ENCODE measurements at regions not wholly inside any gene's neighbourhood (a gene's known extent, or its start where the extent isn't known, plus 50 kb on each side); places are given as distances from the start of the nearest gene placed in this dataset.

DNA sequence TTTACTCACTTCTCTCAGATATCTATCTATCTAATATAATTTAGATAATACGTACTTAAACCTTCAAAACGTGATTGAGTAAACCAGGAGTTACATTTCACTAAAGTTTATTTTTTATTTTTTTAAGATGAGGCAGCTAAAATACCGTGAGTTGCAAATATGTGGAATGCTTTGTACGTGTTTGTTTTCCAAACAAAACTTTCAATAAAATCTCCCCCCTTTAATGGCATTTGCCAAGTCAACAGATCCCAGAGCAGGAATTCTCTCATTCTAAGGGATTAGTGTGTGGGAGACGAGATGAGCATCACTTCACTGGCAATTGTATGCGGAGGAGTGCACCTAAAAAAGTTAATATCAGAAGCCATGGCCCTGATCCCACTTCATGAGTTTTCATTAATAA is 53.7 kb upstream of the MAGI2 start:
- FAIRE-seq = no peak

DNA sequence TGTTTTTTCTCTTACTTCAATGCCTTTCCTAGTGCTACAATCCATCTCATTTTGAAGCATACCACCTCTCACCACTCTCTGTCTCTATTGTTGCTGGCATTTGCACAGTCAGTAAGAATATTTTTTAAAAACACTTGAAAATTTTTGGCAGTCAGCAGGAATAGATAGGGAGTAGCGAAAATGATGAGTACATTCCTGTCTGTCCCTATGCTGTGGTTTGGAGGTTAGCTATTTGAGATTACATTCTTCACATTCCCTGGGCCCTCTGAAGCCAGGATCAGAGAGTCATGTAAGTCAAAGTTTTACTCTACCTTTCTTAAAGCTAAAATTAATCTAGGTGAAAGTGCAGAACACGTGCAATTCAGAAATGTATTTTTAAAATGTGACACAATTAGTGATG is 53.0 kb upstream of the MAGI2 start:
- no peak for FAIRE-seq
- H3K4me3 ChIP-seq (replicated peaks in 1 of 3; ENCODE audit: insufficient read depth in 1 of 3, low read depth in 1 of 3, low read length in 3 of 3) = no peak overlapping the region
- no peaks in the 10 kb centered on the region for H3K4me1 ChIP-seq (ENCODE audit: control insufficient read depth, extremely low read depth, insufficient read depth, low read length)
- no peaks in the 10 kb centered on the region for H3K27me3 ChIP-seq (ENCODE audit: control insufficient read depth in 2 of 2, insufficient read depth in 2 of 2, low read length in 2 of 2)
- H3K79me2 ChIP-seq (ENCODE audit: control insufficient read depth, insufficient read depth, low read length) = no peaks in the 10 kb centered on the region
- no peak overlapping the region for H3K9ac ChIP-seq (replicated peaks; ENCODE audit: extremely low read depth, insufficient read depth, low read length)
- DNase-seq (ENCODE audit: low read depth, low spot score) = no peak
- POLR2A ChIA-PET = no interaction called here
- intact Hi-C loops (cut with micrococcal nuclease) (no loop called here), dilution Hi-C loops (cut with MboI; ENCODE audit: extremely low pct_ligation_motif_present, low sequenced_read_pairs) (no loop called here)
- H2AFZ ChIP-seq (ENCODE audit: low read depth, low read length) = no peak overlapping the region
- no peak overlapping the region for H3K4me2 ChIP-seq (ENCODE audit: insufficient read depth, low read length)
- no peaks in the 10 kb centered on the region for H3K9me1 ChIP-seq (replicated peaks; ENCODE audit: control insufficient read depth, extremely low read depth, insufficient read depth, low read length)
- no peak overlapping the region for H3K27ac ChIP-seq (ENCODE audit: insufficient read depth, low read depth, low read length)
- CTCF ChIA-PET = no interaction called here
- H3K36me3 ChIP-seq (ENCODE audit: control insufficient read depth in 2 of 2, extremely low read depth in 1 of 2, insufficient read depth in 2 of 2, low read length in 2 of 2) = no peaks in the 10 kb centered on the region
- no TSS peak for BruUV-seq (replicated peaks)
- H3K9me3 ChIP-seq (replicated peaks; ENCODE audit: control insufficient read depth, insufficient read depth, low read length) = no peaks in the 10 kb centered on the region
- no peak for TF ChIP-seq POLR2AphosphoS5 (IDR thresholded peaks at IDR 0.05; ENCODE audit: insufficient read depth, low read depth, low read length)
- no peak for TF ChIP-seq FOS (IDR thresholded peaks at IDR 0.05; ENCODE audit: borderline replicate concordance, insufficient read depth, low read length)
- TF ChIP-seq, protein P1, sequence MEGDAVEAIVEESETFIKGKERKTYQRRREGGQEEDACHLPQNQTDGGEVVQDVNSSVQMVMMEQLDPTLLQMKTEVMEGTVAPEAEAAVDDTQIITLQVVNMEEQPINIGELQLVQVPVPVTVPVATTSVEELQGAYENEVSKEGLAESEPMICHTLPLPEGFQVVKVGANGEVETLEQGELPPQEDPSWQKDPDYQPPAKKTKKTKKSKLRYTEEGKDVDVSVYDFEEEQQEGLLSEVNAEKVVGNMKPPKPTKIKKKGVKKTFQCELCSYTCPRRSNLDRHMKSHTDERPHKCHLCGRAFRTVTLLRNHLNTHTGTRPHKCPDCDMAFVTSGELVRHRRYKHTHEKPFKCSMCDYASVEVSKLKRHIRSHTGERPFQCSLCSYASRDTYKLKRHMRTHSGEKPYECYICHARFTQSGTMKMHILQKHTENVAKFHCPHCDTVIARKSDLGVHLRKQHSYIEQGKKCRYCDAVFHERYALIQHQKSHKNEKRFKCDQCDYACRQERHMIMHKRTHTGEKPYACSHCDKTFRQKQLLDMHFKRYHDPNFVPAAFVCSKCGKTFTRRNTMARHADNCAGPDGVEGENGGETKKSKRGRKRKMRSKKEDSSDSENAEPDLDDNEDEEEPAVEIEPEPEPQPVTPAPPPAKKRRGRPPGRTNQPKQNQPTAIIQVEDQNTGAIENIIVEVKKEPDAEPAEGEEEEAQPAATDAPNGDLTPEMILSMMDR (IDR thresholded peaks at IDR 0.05; ENCODE audit: extremely low read depth in 1 of 2, insufficient read depth in 1 of 2, low read depth in 1 of 2, low read length in 2 of 2) = no peak
- TF ChIP-seq GATA2 (IDR thresholded peaks at IDR 0.05; ENCODE audit: insufficient read depth, insufficient read length, low read depth, low read length) = no peak
- no peak for TF ChIP-seq JUN (IDR thresholded peaks at IDR 0.05; ENCODE audit: borderline replicate concordance, insufficient read depth, insufficient read length, low read depth)
- TF ChIP-seq EZH2 (IDR thresholded peaks at IDR 0.05; ENCODE audit: borderline replicate concordance, low read depth, low read length, severe bottlenecking) = no peak
- no peak for TF ChIP-seq MYC (IDR thresholded peaks at IDR 0.05; ENCODE audit: low read depth, low read length)
- no peak for TF ChIP-seq POLR2A (IDR thresholded peaks at IDR 0.05; ENCODE audit: low read depth, low read length)
- TF ChIP-seq, protein P2, sequence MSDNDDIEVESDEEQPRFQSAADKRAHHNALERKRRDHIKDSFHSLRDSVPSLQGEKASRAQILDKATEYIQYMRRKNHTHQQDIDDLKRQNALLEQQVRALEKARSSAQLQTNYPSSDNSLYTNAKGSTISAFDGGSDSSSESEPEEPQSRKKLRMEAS (IDR thresholded peaks at IDR 0.05; ENCODE audit: insufficient read depth, insufficient read length) = no peak
- H4K20me1 ChIP-seq (replicated peaks; ENCODE audit: control insufficient read depth, extremely low read depth, insufficient read depth, low read length) = no peaks in the 10 kb centered on the region

More for the DNA sequence above, 53.7 kb upstream of the MAGI2 start:
- dilution Hi-C loops (cut with MboI; ENCODE audit: extremely low pct_ligation_motif_present, low sequenced_read_pairs) (no loop called here), intact Hi-C loops (cut with micrococcal nuclease) (no loop called here)
- DNase-seq (ENCODE audit: low read depth, low spot score) = no peak
- no peaks in the 10 kb centered on the region for H4K20me1 ChIP-seq (replicated peaks; ENCODE audit: control insufficient read depth, extremely low read depth, insufficient read depth, low read length)
- no peak overlapping the region for H3K4me3 ChIP-seq (replicated peaks in 1 of 3; ENCODE audit: insufficient read depth in 1 of 3, low read depth in 1 of 3, low read length in 3 of 3)
- TF ChIP-seq GATA2 (IDR thresholded peaks at IDR 0.05; ENCODE audit: insufficient read depth, insufficient read length, low read depth, low read length) (no peak), POLR2AphosphoS5 (IDR thresholded peaks at IDR 0.05; ENCODE audit: insufficient read depth, low read depth, low read length) (no peak), MYC (IDR thresholded peaks at IDR 0.05; ENCODE audit: low read depth, low read length) (no peak)
- ChIA-PET CTCF (no interaction called here), POLR2A (no interaction called here)
- no peaks in the 10 kb centered on the region for H3K9me1 ChIP-seq (replicated peaks; ENCODE audit: control insufficient read depth, extremely low read depth, insufficient read depth, low read length)
- H3K27ac ChIP-seq (ENCODE audit: insufficient read depth, low read depth, low read length) = no peak overlapping the region
- no peaks in the 10 kb centered on the region for H3K9me3 ChIP-seq (replicated peaks; ENCODE audit: control insufficient read depth, insufficient read depth, low read length)
- no peak overlapping the region for H3K9ac ChIP-seq (replicated peaks; ENCODE audit: extremely low read depth, insufficient read depth, low read length)
- no peaks in the 10 kb centered on the region for H3K27me3 ChIP-seq (ENCODE audit: control insufficient read depth in 2 of 2, insufficient read depth in 2 of 2, low read length in 2 of 2)
- H3K36me3 ChIP-seq (ENCODE audit: control insufficient read depth in 2 of 2, extremely low read depth in 1 of 2, insufficient read depth in 2 of 2, low read length in 2 of 2) = no peaks in the 10 kb centered on the region
- no peak overlapping the region for H3K4me2 ChIP-seq (ENCODE audit: insufficient read depth, low read length)
- H3K4me1 ChIP-seq (ENCODE audit: control insufficient read depth, extremely low read depth, insufficient read depth, low read length) = no peaks in the 10 kb centered on the region
- BruUV-seq (replicated peaks) = no TSS peak
- no peaks in the 10 kb centered on the region for H3K79me2 ChIP-seq (ENCODE audit: control insufficient read depth, insufficient read depth, low read length)
- no peak overlapping the region for H2AFZ ChIP-seq (ENCODE audit: low read depth, low read length)

Data from endothelial cell of umbilical vein (primary cell).